Colonic mucosa (tissue), 4 donors: ENCODE measurements at regions not wholly inside any gene's neighbourhood (a gene's known extent, or its start where the extent isn't known, plus 50 kb on each side); places are given as distances from the start of the nearest gene placed in this dataset.

Source experiments
- DNase-seq: peaks from one replicate; pipeline ENCODE4 v3.0.0-alpha.2; 2020
- H3K27ac ChIP-seq: fragments of 200-600 bp; one replicate; pipeline ENCODE4 v1.8.0; 2021
- H3K27me3 ChIP-seq: fragments of 200-600 bp; one replicate; pipeline ENCODE4 v1.8.0; 2021
- H3K36me3 ChIP-seq: fragments of 200-600 bp; one replicate; pipeline ENCODE4 v1.8.0; 2021
- H3K4me1 ChIP-seq: fragments of 200-600 bp; one replicate; pipeline ENCODE4 v1.8.0; 2021; ENCODE audit warnings: mild to moderate bottlenecking
- H3K4me3 ChIP-seq: fragments of 200-600 bp; one replicate; pipeline ENCODE4 v1.8.0; 2021
- H3K9ac ChIP-seq, 2 donors: one replicate each; pipeline ENCODE4 v1.7.0; 2013; ENCODE audit warnings: control low read depth in 2 of 2, low read depth in 2 of 2, low read length in 2 of 2
- H3K9me3 ChIP-seq: fragments of 200-600 bp; one replicate; pipeline ENCODE4 v1.8.0; 2021
- CTCF ChIP-seq: fragments of 200-600 bp; IDR thresholded peaks from one replicate; pipeline ENCODE4 v1.8.0; 2022; ENCODE audit warnings: antibody characterized with exemption, mild to moderate bottlenecking
- intact Hi-C: fragments of 100-400 bp; cut with DNase I; formaldehyde crosslinking; loops from one replicate; pipeline ENCODE4 v1.14.1; 2022
- donor health status: healthy.
- donor health status: DM: no; HTN: no; CAD: no.
- donor health status: DM: no; HTN: no; CAD: no.

- no peak for TF ChIP-seq CTCF
- Histone ChIP-seq H3K4me1 (no peaks in the 10 kb centered on the region), H3K4me3 (no peak overlapping the region), H3K36me3 (no peaks in the 10 kb centered on the region), H3K9ac (no peak overlapping the region), H3K27ac (no peak overlapping the region), H3K27me3 (no peaks in the 10 kb centered on the region), H3K9me3 (no peaks in the 10 kb centered on the region)
- no peak for DNase-seq
- intact Hi-C loops, result no loop called here
These were observed 729.1 kb downstream of the NTRK3 start for GRCh38 chr15:87527416-87527815.

- no peak for TF ChIP-seq CTCF
- DNase-seq, result no peak
- H3K9ac ChIP-seq, result no peak overlapping the region
- no peaks in the 10 kb centered on the region for H3K4me1 ChIP-seq
- H3K36me3 ChIP-seq, result no peaks in the 10 kb centered on the region
- intact Hi-C loops, result no loop called here
- H3K27ac ChIP-seq, result no peak overlapping the region
- H3K4me3 ChIP-seq, result no peak overlapping the region
- no peaks in the 10 kb centered on the region for H3K9me3 ChIP-seq
- no peaks in the 10 kb centered on the region for H3K27me3 ChIP-seq
These were observed 733.0 kb downstream of the NTRK3 start for GRCh38 chr15:87523516-87523915.

GRCh38 chr15:87522997-87523396 lies 733.5 kb downstream of the NTRK3 start:
- H3K27me3 ChIP-seq, result no peaks in the 10 kb centered on the region
- H3K9ac ChIP-seq, result no peak overlapping the region
- H3K4me1 ChIP-seq, result no peaks in the 10 kb centered on the region
- H3K4me3 ChIP-seq, result no peak overlapping the region
- no peak overlapping the region for H3K27ac ChIP-seq
- no peaks in the 10 kb centered on the region for H3K36me3 ChIP-seq
- TF ChIP-seq CTCF, result no peak
- intact Hi-C loops, result no loop called here
- no peaks in the 10 kb centered on the region for H3K9me3 ChIP-seq
- no peak for DNase-seq

GRCh38 chr15:87518957-87519356 lies 737.6 kb downstream of the NTRK3 start:
- Histone ChIP-seq H3K27me3 (no peaks in the 10 kb centered on the region), H3K36me3 (no peaks in the 10 kb centered on the region), H3K4me3 (no peak overlapping the region), H3K9ac (no peak overlapping the region), H3K4me1 (no peaks in the 10 kb centered on the region), H3K27ac (no peak overlapping the region), H3K9me3 (no peaks in the 10 kb centered on the region)
- intact Hi-C loops, result no loop called here
- TF ChIP-seq CTCF, result no peak
- no peak for DNase-seq

- Histone ChIP-seq H3K4me1 (no peaks in the 10 kb centered on the region), H3K27me3 (no peaks in the 10 kb centered on the region), H3K27ac (no peak overlapping the region), H3K9ac (no peak overlapping the region), H3K4me3 (no peak overlapping the region), H3K9me3 (no peaks in the 10 kb centered on the region), H3K36me3 (no peaks in the 10 kb centered on the region)
- intact Hi-C loops, result no loop called here
- no peak for TF ChIP-seq CTCF
- DNase-seq, result no peak
These were observed 748.5 kb downstream of the NTRK3 start for GRCh38 chr15:87508086-87508485.

- TF ChIP-seq CTCF, result no peak
- Histone ChIP-seq H3K27ac (no peak overlapping the region), H3K27me3 (no peaks in the 10 kb centered on the region), H3K9ac (no peak overlapping the region), H3K4me3 (no peak overlapping the region), H3K9me3 (no peaks in the 10 kb centered on the region), H3K4me1 (no peaks in the 10 kb centered on the region), H3K36me3 (no peaks in the 10 kb centered on the region)
- intact Hi-C loops, result no loop called here
- DNase-seq, result no peak
These were observed 754.4 kb downstream of the NTRK3 start for GRCh38 chr15:87502173-87502572.
